ENCODE measurements at regions not wholly inside any gene's neighbourhood (a gene's known extent, or its start where the extent isn't known, plus 50 kb on each side); places are given as distances from the start of the nearest gene placed in this dataset.

DNA sequence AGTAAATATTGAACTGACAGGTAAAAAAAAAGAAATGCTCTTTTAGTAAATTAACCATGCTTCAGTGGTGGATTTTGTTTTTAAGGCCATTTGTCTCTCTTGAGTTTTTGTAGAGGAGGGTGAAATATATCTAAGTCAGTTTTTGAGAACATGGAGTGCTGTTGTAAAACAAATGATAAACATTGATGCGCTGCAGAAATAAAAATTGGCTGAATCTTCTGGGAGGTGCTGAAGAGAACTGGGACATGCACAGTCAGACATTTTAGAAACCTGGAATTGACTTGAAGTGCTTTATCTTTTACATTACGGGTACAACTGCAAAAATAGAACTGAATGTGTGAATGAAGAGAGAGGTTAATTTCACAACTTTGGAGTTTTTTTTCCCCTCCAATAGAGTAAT lies 203.0 kb upstream of the HDAC9 start:
- H3K4me1 ChIP-seq (ENCODE audit: control insufficient read depth in 2 of 2, insufficient read depth in 1 of 2, low read depth in 1 of 2, low read length in 2 of 2) = no peaks in the 10 kb centered on the region
- no peak overlapping the region for H3K18ac ChIP-seq (ENCODE audit: low read length)
- no peak overlapping the region for H2BK5ac ChIP-seq (ENCODE audit: low read length)
- no peak overlapping the region for H3K27ac ChIP-seq (replicated peaks; ENCODE audit: low read length)
- H3K27me3 ChIP-seq (ENCODE audit: control insufficient read depth in 3 of 3, insufficient read depth in 3 of 3, low read depth in 1 of 3, low read length in 3 of 3) = no peaks in the 10 kb centered on the region
- H3K14ac ChIP-seq (ENCODE audit: low read length) = no peak overlapping the region
- no peak overlapping the region for H3K4me3 ChIP-seq (ENCODE audit: low read length in 2 of 2)
- no peak overlapping the region for H2BK120ac ChIP-seq (ENCODE audit: low read depth, low read length)
- H4K8ac ChIP-seq (ENCODE audit: low read depth, low read length) = no peak overlapping the region
- H3K23ac ChIP-seq (ENCODE audit: low read depth, low read length, poor library complexity) = no peak overlapping the region
- no peak overlapping the region for H2BK12ac ChIP-seq (ENCODE audit: low read length)
- no peak for DNase-seq (ENCODE audit: low spot score)
- no peaks in the 10 kb centered on the region for H3K79me1 ChIP-seq (ENCODE audit: low read depth, low read length)
- no peak overlapping the region for H3K9ac ChIP-seq (ENCODE audit: low read depth, low read length, poor library complexity)
- H2BK15ac ChIP-seq (ENCODE audit: low read length) = no peak overlapping the region
- no peak overlapping the region for H4K91ac ChIP-seq (ENCODE audit: low read depth, low read length, poor library complexity)
- no peak overlapping the region for H3K4ac ChIP-seq (ENCODE audit: low read length)
- no peak overlapping the region for H2AFZ ChIP-seq (ENCODE audit: low read length)
- no peaks in the 10 kb centered on the region for H3K36me3 ChIP-seq (replicated peaks in 1 of 2; ENCODE audit: control insufficient read depth in 2 of 2, insufficient read depth in 2 of 2, low read length in 2 of 2)
- no CpG with 5 or more reads among the region's 2 CpGs for WGBS, 2 donors (ENCODE audit: extremely low coverage in 2 of 2, insufficient read length in 2 of 2, insufficient replicate concordance in 1 of 2)
- no peaks in the 10 kb centered on the region for H3K9me3 ChIP-seq (replicated peaks in 1 of 2; ENCODE audit: control insufficient read depth in 2 of 2, insufficient read depth in 1 of 2, low read depth in 1 of 2, low read length in 2 of 2)
- no peak overlapping the region for H2AK5ac ChIP-seq (ENCODE audit: low read depth, low read length)
- H3K4me2 ChIP-seq (ENCODE audit: insufficient read depth, low read length, poor library complexity, severe bottlenecking) = no peak overlapping the region

DNA sequence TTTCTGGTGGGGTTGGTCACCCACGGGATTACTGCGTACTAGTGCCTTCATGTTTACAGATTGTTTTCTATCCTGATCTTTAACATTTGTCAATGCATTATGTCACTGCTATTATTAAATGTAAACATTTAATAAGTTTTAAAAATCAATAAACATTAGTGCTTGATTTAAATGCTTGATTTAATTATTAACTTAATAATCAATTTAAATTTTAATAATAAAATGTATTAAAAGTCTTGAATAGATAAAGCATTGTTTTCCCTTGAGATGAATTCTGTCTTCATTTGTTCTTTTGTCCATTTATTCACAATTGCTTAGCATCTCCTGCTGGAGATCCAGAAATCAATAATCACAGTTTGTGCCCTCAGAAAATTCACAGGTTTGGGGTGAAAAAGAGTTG lies 201.8 kb upstream of the HDAC9 start:
- Histone ChIP-seq H3K27me3 (ENCODE audit: control insufficient read depth in 3 of 3, insufficient read depth in 3 of 3, low read depth in 1 of 3, low read length in 3 of 3) (no peaks in the 10 kb centered on the region), H3K18ac (ENCODE audit: low read length) (no peak overlapping the region), H3K9ac (ENCODE audit: low read depth, low read length, poor library complexity) (no peak overlapping the region), H3K9me3 (replicated peaks in 1 of 2; ENCODE audit: control insufficient read depth in 2 of 2, insufficient read depth in 1 of 2, low read depth in 1 of 2, low read length in 2 of 2) (no peaks in the 10 kb centered on the region), H2BK120ac (ENCODE audit: low read depth, low read length) (no peak overlapping the region), H2BK5ac (ENCODE audit: low read length) (no peak overlapping the region), H3K4me3 (ENCODE audit: low read length in 2 of 2) (no peak overlapping the region), H3K14ac (ENCODE audit: low read length) (no peak overlapping the region), H3K27ac (replicated peaks; ENCODE audit: low read length) (no peak overlapping the region), H3K4ac (ENCODE audit: low read length) (no peak overlapping the region), H3K4me2 (ENCODE audit: insufficient read depth, low read length, poor library complexity, severe bottlenecking) (no peak overlapping the region), H4K91ac (ENCODE audit: low read depth, low read length, poor library complexity) (no peak overlapping the region), H3K23ac (ENCODE audit: low read depth, low read length, poor library complexity) (no peak overlapping the region), H2AK5ac (ENCODE audit: low read depth, low read length) (no peak overlapping the region), H3K79me1 (ENCODE audit: low read depth, low read length) (no peaks in the 10 kb centered on the region), H2BK12ac (ENCODE audit: low read length) (no peak overlapping the region), H4K8ac (ENCODE audit: low read depth, low read length) (no peak overlapping the region), H3K4me1 (ENCODE audit: control insufficient read depth in 2 of 2, insufficient read depth in 1 of 2, low read depth in 1 of 2, low read length in 2 of 2) (no peaks in the 10 kb centered on the region), H2BK15ac (ENCODE audit: low read length) (no peak overlapping the region), H2AFZ (ENCODE audit: low read length) (no peak overlapping the region), H3K36me3 (replicated peaks in 1 of 2; ENCODE audit: control insufficient read depth in 2 of 2, insufficient read depth in 2 of 2, low read length in 2 of 2) (no peaks in the 10 kb centered on the region)
- no CpG with 5 or more reads among the region's 2 CpGs for WGBS, 2 donors (ENCODE audit: extremely low coverage in 2 of 2, insufficient read length in 2 of 2, insufficient replicate concordance in 1 of 2)
- DNase-seq (ENCODE audit: low spot score) = no peak

DNA sequence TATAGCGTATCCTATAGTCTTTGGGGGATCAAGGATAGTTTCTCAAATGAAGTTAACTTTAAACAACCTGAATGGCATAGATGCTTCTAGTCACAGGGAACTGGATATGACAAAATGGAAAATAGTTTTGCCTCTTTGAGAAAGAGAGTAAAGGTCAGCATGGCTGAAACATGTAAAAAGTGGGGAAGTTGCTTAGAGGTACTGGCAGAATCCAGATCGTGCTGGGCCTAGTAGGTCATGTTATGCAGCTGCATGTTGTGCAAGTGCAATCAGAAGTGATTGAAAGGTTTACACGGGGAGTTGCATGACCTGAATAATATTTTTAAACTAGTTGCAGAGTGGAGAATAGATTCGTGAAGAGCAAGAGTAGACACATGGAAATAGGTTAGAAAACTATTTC lies 201.1 kb upstream of the HDAC9 start:
- no peaks in the 10 kb centered on the region for H3K27me3 ChIP-seq (ENCODE audit: control insufficient read depth in 3 of 3, insufficient read depth in 3 of 3, low read depth in 1 of 3, low read length in 3 of 3)
- no peak overlapping the region for H4K8ac ChIP-seq (ENCODE audit: low read depth, low read length)
- no peak overlapping the region for H3K18ac ChIP-seq (ENCODE audit: low read length)
- H3K36me3 ChIP-seq (replicated peaks in 1 of 2; ENCODE audit: control insufficient read depth in 2 of 2, insufficient read depth in 2 of 2, low read length in 2 of 2) = no peaks in the 10 kb centered on the region
- no peak overlapping the region for H3K9ac ChIP-seq (ENCODE audit: low read depth, low read length, poor library complexity)
- H2AFZ ChIP-seq (ENCODE audit: low read length) = no peak overlapping the region
- H2BK120ac ChIP-seq (ENCODE audit: low read depth, low read length) = no peak overlapping the region
- H2BK5ac ChIP-seq (ENCODE audit: low read length) = no peak overlapping the region
- H3K4me2 ChIP-seq (ENCODE audit: insufficient read depth, low read length, poor library complexity, severe bottlenecking) = no peak overlapping the region
- H3K79me1 ChIP-seq (ENCODE audit: low read depth, low read length) = no peaks in the 10 kb centered on the region
- H3K14ac ChIP-seq (ENCODE audit: low read length) = no peak overlapping the region
- H3K9me3 ChIP-seq (replicated peaks in 1 of 2; ENCODE audit: control insufficient read depth in 2 of 2, insufficient read depth in 1 of 2, low read depth in 1 of 2, low read length in 2 of 2) = no peaks in the 10 kb centered on the region
- H3K4ac ChIP-seq (ENCODE audit: low read length) = no peak overlapping the region
- no peak overlapping the region for H2AK5ac ChIP-seq (ENCODE audit: low read depth, low read length)
- DNase-seq (ENCODE audit: low spot score) = no peak
- no peak overlapping the region for H2BK12ac ChIP-seq (ENCODE audit: low read length)
- H3K23ac ChIP-seq (ENCODE audit: low read depth, low read length, poor library complexity) = no peak overlapping the region
- no peaks in the 10 kb centered on the region for H3K4me1 ChIP-seq (ENCODE audit: control insufficient read depth in 2 of 2, insufficient read depth in 1 of 2, low read depth in 1 of 2, low read length in 2 of 2)
- WGBS, 2 donors (ENCODE audit: extremely low coverage in 2 of 2, insufficient read length in 2 of 2, insufficient replicate concordance in 1 of 2) = no CpG with 5 or more reads among the region's 4 CpGs
- H3K27ac ChIP-seq (replicated peaks; ENCODE audit: low read length) = no peak overlapping the region
- no peak overlapping the region for H4K91ac ChIP-seq (ENCODE audit: low read depth, low read length, poor library complexity)
- H2BK15ac ChIP-seq (ENCODE audit: low read length) = no peak overlapping the region
- H3K4me3 ChIP-seq (ENCODE audit: low read length in 2 of 2) = no peak overlapping the region

DNA sequence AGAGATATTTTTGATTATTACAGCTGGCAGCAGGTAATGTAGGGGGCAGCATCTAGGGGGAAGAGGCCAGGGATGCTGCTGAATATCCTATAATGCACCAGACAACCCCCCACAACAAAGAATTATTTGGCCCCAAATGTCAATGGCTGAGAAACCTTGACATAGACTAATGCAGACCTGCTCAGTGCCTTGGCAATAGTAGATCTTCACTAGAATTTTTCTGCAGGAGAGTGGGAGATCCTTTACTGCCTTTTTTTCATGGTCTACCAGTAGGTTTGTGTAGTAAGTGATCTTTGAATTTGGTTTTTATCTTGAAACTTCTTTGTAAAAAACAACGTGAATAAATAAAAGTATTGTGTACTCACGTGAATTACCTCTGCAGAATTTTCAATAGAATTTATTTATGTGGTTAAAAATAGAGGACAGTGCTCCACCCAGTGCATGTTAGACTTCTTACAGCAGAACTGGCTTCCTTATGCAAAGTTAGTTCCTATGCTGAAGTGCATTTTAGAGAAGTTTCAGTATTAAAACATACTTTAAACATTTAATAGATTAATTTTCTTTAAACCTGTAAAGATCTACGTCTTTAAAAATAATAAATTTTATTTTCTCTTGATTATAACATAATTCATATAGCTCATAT lies 199.6 kb upstream of the HDAC9 start:
- no peak overlapping the region for H2AK5ac ChIP-seq (ENCODE audit: low read depth, low read length)
- H3K4me2 ChIP-seq (ENCODE audit: insufficient read depth, low read length, poor library complexity, severe bottlenecking) = no peak overlapping the region
- WGBS, 2 donors (ENCODE audit: extremely low coverage in 2 of 2, insufficient read length in 2 of 2, insufficient replicate concordance in 1 of 2) = no CpG with 5 or more reads among the region's 3 CpGs
- no peak overlapping the region for H4K91ac ChIP-seq (ENCODE audit: low read depth, low read length, poor library complexity)
- H3K36me3 ChIP-seq (replicated peaks in 1 of 2; ENCODE audit: control insufficient read depth in 2 of 2, insufficient read depth in 2 of 2, low read length in 2 of 2) = no peaks in the 10 kb centered on the region
- H3K18ac ChIP-seq (ENCODE audit: low read length) = no peak overlapping the region
- H3K9ac ChIP-seq (ENCODE audit: low read depth, low read length, poor library complexity) = no peak overlapping the region
- H4K8ac ChIP-seq (ENCODE audit: low read depth, low read length) = no peak overlapping the region
- no peaks in the 10 kb centered on the region for H3K4me1 ChIP-seq (ENCODE audit: control insufficient read depth in 2 of 2, insufficient read depth in 1 of 2, low read depth in 1 of 2, low read length in 2 of 2)
- H2BK15ac ChIP-seq (ENCODE audit: low read length) = no peak overlapping the region
- no peak overlapping the region for H3K4me3 ChIP-seq (ENCODE audit: low read length in 2 of 2)
- no peak overlapping the region for H2AFZ ChIP-seq (ENCODE audit: low read length)
- no peak overlapping the region for H2BK120ac ChIP-seq (ENCODE audit: low read depth, low read length)
- no peaks in the 10 kb centered on the region for H3K9me3 ChIP-seq (replicated peaks in 1 of 2; ENCODE audit: control insufficient read depth in 2 of 2, insufficient read depth in 1 of 2, low read depth in 1 of 2, low read length in 2 of 2)
- no peak overlapping the region for H3K23ac ChIP-seq (ENCODE audit: low read depth, low read length, poor library complexity)
- no peak overlapping the region for H2BK5ac ChIP-seq (ENCODE audit: low read length)
- no peak overlapping the region for H3K14ac ChIP-seq (ENCODE audit: low read length)
- H3K27me3 ChIP-seq (ENCODE audit: control insufficient read depth in 3 of 3, insufficient read depth in 3 of 3, low read depth in 1 of 3, low read length in 3 of 3) = no peaks in the 10 kb centered on the region
- H3K4ac ChIP-seq (ENCODE audit: low read length) = no peak overlapping the region
- H3K27ac ChIP-seq (replicated peaks; ENCODE audit: low read length) = no peak overlapping the region
- no peak for DNase-seq (ENCODE audit: low spot score)
- no peak overlapping the region for H2BK12ac ChIP-seq (ENCODE audit: low read length)
- H3K79me1 ChIP-seq (ENCODE audit: low read depth, low read length) = no peaks in the 10 kb centered on the region
